Type B pancreatic cell (in vitro differentiated cells): ENCODE measurements at regions not wholly inside any gene's neighbourhood (a gene's known extent, or its start where the extent isn't known, plus 50 kb on each side); places are given as distances from the start of the nearest gene placed in this dataset.

Experiments
- DNase-seq: peaks from one replicate; pipeline ENCODE4 v3.0.0; 2021; ENCODE audit warnings: mixed read lengths; ENCODE audit not compliant: unreplicated experiment; ENCODE audit errors: extremely low spot score
- H3K27ac Mint-ChIP-seq: 2 replicates; pipeline ENCODE4 v1.8.0; 2021; ENCODE audit warnings: mild to moderate bottlenecking, mixed read lengths
- H3K27me3 Mint-ChIP-seq: 2 replicates; pipeline ENCODE4 v1.8.0; 2021; ENCODE audit warnings: mixed read lengths
- H3K36me3 Mint-ChIP-seq: 2 replicates; pipeline ENCODE4 v1.8.0; 2021; ENCODE audit warnings: mixed read lengths
- H3K4me1 Mint-ChIP-seq: one replicate; pipeline ENCODE4 v1.8.0; 2021; ENCODE audit warnings: mixed read lengths; ENCODE audit not compliant: unreplicated experiment
- H3K4me3 Mint-ChIP-seq: 2 replicates; pipeline ENCODE4 v1.8.0; 2021; ENCODE audit warnings: mild to moderate bottlenecking, mixed read lengths
- H3K9me3 Mint-ChIP-seq: 2 replicates; pipeline ENCODE4 v1.8.0; 2021; ENCODE audit warnings: mixed read lengths
- CTCF ChIP-seq: fragments of 200-600 bp; sonication (generic); conservative IDR thresholded peaks from 2 replicates; pipeline ENCODE4 v1.5.0; 2021; ENCODE audit warnings: antibody characterized with exemption, mild to moderate bottlenecking

GRCh38 chr12:116642106-116642505, 82.9 kb downstream of the MAP1LC3B2 start:
- Mint-ChIP-seq H3K4me1 (peaks cover 20% of the 10 kb centered on the region), H3K27me3 (peaks cover 10% of the 10 kb centered on the region), H3K4me3 (no peak overlapping the region), H3K36me3 (no peaks in the 10 kb centered on the region), H3K9me3 (no peaks in the 10 kb centered on the region), H3K27ac (no peak overlapping the region)
- no peak for DNase-seq
- no peak for TF ChIP-seq CTCF

- no peaks in the 10 kb centered on the region for H3K27me3 Mint-ChIP-seq
- H3K9me3 Mint-ChIP-seq, result no peaks in the 10 kb centered on the region
- peaks cover 17% of the 10 kb centered on the region for H3K4me1 Mint-ChIP-seq
- TF ChIP-seq CTCF, result no peak
- no peak overlapping the region for H3K4me3 Mint-ChIP-seq
- H3K27ac Mint-ChIP-seq, result no peak overlapping the region
- H3K36me3 Mint-ChIP-seq, result no peaks in the 10 kb centered on the region
- no peak for DNase-seq
Measured at GRCh38 chr12:116640281-116640680, 81.1 kb downstream of the MAP1LC3B2 start.

GRCh38 chr12:116639765-116640164, 80.6 kb downstream of the MAP1LC3B2 start:
- H3K27ac Mint-ChIP-seq, result no peak overlapping the region
- no peaks in the 10 kb centered on the region for H3K36me3 Mint-ChIP-seq
- H3K4me1 Mint-ChIP-seq, result peaks cover 17% of the 10 kb centered on the region
- no peak for TF ChIP-seq CTCF
- no peak for DNase-seq
- H3K9me3 Mint-ChIP-seq, result no peaks in the 10 kb centered on the region
- H3K4me3 Mint-ChIP-seq, result no peak overlapping the region
- no peaks in the 10 kb centered on the region for H3K27me3 Mint-ChIP-seq

GRCh38 chr12:116638376-116638775, 79.2 kb downstream of the MAP1LC3B2 start:
- no peaks in the 10 kb centered on the region for H3K36me3 Mint-ChIP-seq
- H3K27ac Mint-ChIP-seq, result no peak overlapping the region
- H3K9me3 Mint-ChIP-seq, result no peaks in the 10 kb centered on the region
- peaks cover 17% of the 10 kb centered on the region for H3K4me1 Mint-ChIP-seq
- TF ChIP-seq CTCF, result no peak
- H3K27me3 Mint-ChIP-seq, result peaks cover 3% of the 10 kb centered on the region
- no peak for DNase-seq
- no peak overlapping the region for H3K4me3 Mint-ChIP-seq

- H3K4me3 Mint-ChIP-seq, result no peak overlapping the region
Measured at GRCh38 chr12:116637589-116638150, 78.5 kb downstream of the MAP1LC3B2 start.

More at GRCh38 chr12:116637589-116638150, 78.5 kb downstream of the MAP1LC3B2 start:
- Mint-ChIP-seq H3K9me3 (no peaks in the 10 kb centered on the region), H3K4me1 (peaks cover 13% of the 10 kb centered on the region), H3K27ac (no peak overlapping the region), H3K27me3 (peaks cover 6% of the 10 kb centered on the region), H3K36me3 (no peaks in the 10 kb centered on the region)
- no peak for DNase-seq
- TF ChIP-seq CTCF, result no peak
